GM12878 (cell line): ENCODE measurements at regions not wholly inside any gene's neighbourhood (a gene's known extent, or its start where the extent isn't known, plus 50 kb on each side); places are given as distances from the start of the nearest gene placed in this dataset.

Experiments used
- ATAC-seq: fragments of 200-7000 bp; cut with Tn5 transposase; 3 replicates; pipeline ENCODE4 v1.9.1; 2020; ENCODE audit warnings: mild to moderate bottlenecking, moderate library complexity
- BruUV-seq: library from RNA; stranded (reverse); fragments of 400-500 nt; replicated peaks from 2 replicates; lab custom pipeline; 2021; lab: Mats Ljungman, UMichigan
- CTCF ChIA-PET: fragments of 300-600 bp; sonication (Branson Sonifier 250); formaldehyde crosslinking; extraction: SDS; loops from one replicate; lab custom pipeline; 2021; ENCODE audit warnings: inconsistent platforms; lab: Yijun Ruan, JAX
- POLR2A ChIA-PET: fragments of 350-600 bp; formaldehyde crosslinking; extraction: SDS; loops from one replicate; lab custom pipeline; 2021; ENCODE audit warnings: inconsistent platforms; lab: Charles Lee
- RAD21 ChIA-PET: fragments of 300-600 bp; sonication (Branson Sonifier 250); formaldehyde crosslinking; loops from one replicate; lab custom pipeline; 2023; ENCODE audit warnings: antibody characterized with exemption; ENCODE audit not compliant: unreplicated experiment; lab: Charles Lee
- SMC1A ChIA-PET: fragments of 300-600 bp; sonication (Branson Sonifier 250); formaldehyde crosslinking; loops from one replicate; lab custom pipeline; 2023; ENCODE audit not compliant: unreplicated experiment, uncharacterized antibody; lab: Charles Lee
- DNase-seq: peaks from one replicate; pipeline ENCODE4 v3.0.0-alpha.2; 2011; ENCODE audit warnings: low read depth, low spot score
- FAIRE-seq: peaks from 3 replicates; lab custom pipeline; 2011; peaks lifted over from hg19 to GRCh38; lab: Jason Lieb, UNC
- H2AFZ ChIP-seq: 2 replicates; pipeline ENCODE4 v1.6.0; 2011; ENCODE audit warnings: low read depth, low read length, control low read depth; ENCODE audit not compliant: control insufficient read depth
- H3K27ac ChIP-seq: 2 replicates; pipeline ENCODE4 v1.5.1; 2011; ENCODE audit warnings: control low read depth; ENCODE audit not compliant: control insufficient read depth, insufficient read depth
- H3K27me3 ChIP-seq, 2 experiments: replicated peaks in 1 of 2; 2 replicates each; pipeline versions ENCODE4 v1.6.0 to v1.6.1; 2011; ENCODE audit warnings: low read length in 1 of 2; ENCODE audit not compliant: control insufficient read depth in 2 of 2, insufficient read depth in 2 of 2
- H3K36me3 ChIP-seq, 2 experiments: 2 replicates each; pipeline ENCODE4 v1.5.1; 2011; ENCODE audit warnings: low read length in 1 of 2; ENCODE audit not compliant: control insufficient read depth in 2 of 2, insufficient read depth in 2 of 2
- H3K4me1 ChIP-seq: 2 replicates; pipeline ENCODE4 v1.6.1; 2011; ENCODE audit warnings: mild to moderate bottlenecking, low read length, moderate library complexity, mixed read lengths; ENCODE audit not compliant: control insufficient read depth, insufficient read depth
- H3K4me2 ChIP-seq: 2 replicates; pipeline ENCODE4 v1.6.0; 2011; ENCODE audit warnings: control low read depth; ENCODE audit not compliant: control insufficient read depth, insufficient read depth
- H3K4me3 ChIP-seq: fragments of 200-600 bp; sonication (generic); 2 replicates; pipeline ENCODE4 v1.5.1; 2016
- H3K79me2 ChIP-seq: 2 replicates; pipeline ENCODE4 v1.6.0; 2011; ENCODE audit warnings: low read length; ENCODE audit not compliant: control insufficient read depth, insufficient read depth
- H3K9ac ChIP-seq: 2 replicates; pipeline ENCODE4 v1.8.0; 2011; ENCODE audit warnings: low read length, control low read depth, mixed read lengths; ENCODE audit not compliant: control insufficient read depth, insufficient read depth
- H3K9me3 ChIP-seq: replicated peaks from 3 replicates; pipeline ENCODE4 v1.5.1; 2011; ENCODE audit warnings: mild to moderate bottlenecking, low read length; ENCODE audit not compliant: control insufficient read depth, insufficient read depth
- H4K20me1 ChIP-seq: 2 replicates; pipeline ENCODE4 v1.6.0; 2011; ENCODE audit not compliant: control insufficient read depth, insufficient read depth
- ETV6 ChIP-seq, 2 experiments: fragments of 450-650 bp in 1 of 2; IDR thresholded peaks in 1 of 2; conservative IDR thresholded peaks in 1 of 2; 2 replicates each; pipeline ENCODE4 v1.6.1; 2014; ENCODE audit warnings: antibody characterized with exemption in 1 of 2, borderline replicate concordance in 1 of 2, low read depth in 1 of 2, mild to moderate bottlenecking in 1 of 2, moderate library complexity in 1 of 2
- HCFC1 ChIP-seq: fragments of 150-350 bp; IDR thresholded peaks from 2 replicates; pipeline ENCODE4 v1.6.1; 2014; ENCODE audit warnings: low read length
- RB1 ChIP-seq: fragments of 450-650 bp; formaldehyde crosslinking; IDR thresholded peaks from 2 replicates; pipeline ENCODE4 v1.6.1; 2017; ENCODE audit warnings: mild to moderate bottlenecking, borderline replicate concordance
- SP1 ChIP-seq: IDR thresholded peaks from one replicate; pipeline ENCODE4 v1.6.1; 2011; ENCODE audit warnings: low read depth, low read length
- SREBF2 ChIP-seq: IDR thresholded peaks from 2 replicates; pipeline ENCODE4 v1.6.1; 2012; ENCODE audit warnings: mild to moderate bottlenecking, low read length
- SRF ChIP-seq, 2 experiments: IDR thresholded peaks; 2 replicates each; pipeline ENCODE4 v1.6.1; 2011; ENCODE audit warnings: low read depth in 2 of 2, low read length in 2 of 2, mild to moderate bottlenecking in 1 of 2, moderate library complexity in 1 of 2
- SUPT20H ChIP-seq: IDR thresholded peaks from 2 replicates; pipeline ENCODE4 v1.6.1; 2011; ENCODE audit warnings: low read depth, mild to moderate bottlenecking, low read length, moderate library complexity, borderline replicate concordance; ENCODE audit not compliant: control insufficient read depth
- WGBS: methylation state at CpG from one replicate; pipeline ENCODE4 v1.1.6; 2016; ENCODE audit warnings: low lambda C conversion rate; ENCODE audit not compliant: insufficient replicate concordance, insufficient coverage; ENCODE audit errors: missing lambda C conversion rate; 5-methylcytosine and 5-hydroxymethylcytosine counted together
- in situ Hi-C: fragments of 300-500 bp; cut with MboI; formaldehyde crosslinking; loops from 9 replicates; pipeline ENCODE4 v1.14.3; 2018; ENCODE audit warnings: mixed read lengths
- intact Hi-C: fragments of 100-400 bp; cut with micrococcal nuclease; formaldehyde crosslinking; loops from one replicate; pipeline ENCODE4 v1.14.2; 2022; ENCODE audit not compliant: unreplicated experiment
- TF ChIP-seq, protein P1 (sequence below): fragments of 450-650 bp; IDR thresholded peaks from 2 replicates; pipeline ENCODE4 v1.6.1; 2017; ENCODE audit warnings: low read depth, mild to moderate bottlenecking, moderate library complexity
- TF ChIP-seq, protein P2 (sequence below): fragments of 450-650 bp; formaldehyde crosslinking; IDR thresholded peaks from 2 replicates; pipeline ENCODE4 v1.4.0; 2022; ENCODE audit warnings: mild to moderate bottlenecking, moderate library complexity
- TF ChIP-seq, protein P3 (sequence below): IDR thresholded peaks from 2 replicates; pipeline ENCODE4 v1.6.1; 2012; ENCODE audit warnings: improper control_type of control experiment, low read depth, low read length; ENCODE audit not compliant: insufficient replicate concordance

DNA sequence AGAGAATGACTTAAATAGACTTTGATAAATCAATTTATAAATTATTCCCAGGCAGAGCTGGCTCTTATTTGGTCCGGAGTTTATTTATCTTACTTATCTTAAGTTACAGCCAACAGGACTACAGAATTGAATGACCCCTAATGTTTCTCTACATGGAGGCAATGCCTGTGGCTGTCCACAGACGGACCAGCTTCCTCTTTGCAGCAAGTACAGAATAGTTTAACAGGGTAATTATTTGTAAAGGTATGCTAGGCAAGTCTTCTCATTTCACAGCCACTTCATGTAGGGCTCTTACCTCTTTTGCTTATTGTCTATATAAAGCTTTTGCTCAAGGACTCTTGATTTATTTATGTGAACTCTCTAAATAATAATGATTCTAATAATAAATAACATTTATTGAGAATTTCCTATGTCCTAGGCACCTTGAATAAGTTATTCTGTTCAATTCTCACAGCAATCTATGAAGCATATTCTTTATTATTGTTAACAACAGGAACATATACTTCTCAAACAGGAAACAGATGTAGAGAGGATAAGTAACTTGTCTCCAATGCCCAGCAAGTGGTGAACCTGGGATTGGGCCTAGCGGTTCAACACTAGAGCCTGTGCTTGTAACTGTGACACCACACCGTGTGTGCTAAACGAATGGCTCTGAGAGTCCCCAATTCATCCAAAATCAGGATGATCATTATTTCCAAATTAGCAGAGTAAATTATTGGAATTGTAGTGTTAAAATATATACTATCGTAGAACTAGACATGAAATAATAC, 58.8 kb upstream of the NXPH2 start (continued):
- TF ChIP-seq, protein P1, sequence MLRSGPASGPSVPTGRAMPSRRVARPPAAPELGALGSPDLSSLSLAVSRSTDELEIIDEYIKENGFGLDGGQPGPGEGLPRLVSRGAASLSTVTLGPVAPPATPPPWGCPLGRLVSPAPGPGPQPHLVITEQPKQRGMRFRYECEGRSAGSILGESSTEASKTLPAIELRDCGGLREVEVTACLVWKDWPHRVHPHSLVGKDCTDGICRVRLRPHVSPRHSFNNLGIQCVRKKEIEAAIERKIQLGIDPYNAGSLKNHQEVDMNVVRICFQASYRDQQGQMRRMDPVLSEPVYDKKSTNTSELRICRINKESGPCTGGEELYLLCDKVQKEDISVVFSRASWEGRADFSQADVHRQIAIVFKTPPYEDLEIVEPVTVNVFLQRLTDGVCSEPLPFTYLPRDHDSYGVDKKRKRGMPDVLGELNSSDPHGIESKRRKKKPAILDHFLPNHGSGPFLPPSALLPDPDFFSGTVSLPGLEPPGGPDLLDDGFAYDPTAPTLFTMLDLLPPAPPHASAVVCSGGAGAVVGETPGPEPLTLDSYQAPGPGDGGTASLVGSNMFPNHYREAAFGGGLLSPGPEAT, result no peak
- TF ChIP-seq, all 136 proteins: peak for 0

GRCh38 chr2:138831691-138832090, 51.5 kb upstream of the NXPH2 start:
- no peak overlapping the region for H3K4me3 ChIP-seq
- 59% methylated on average over 1 of the region's 1 CpG for WGBS
- no peak overlapping the region for H3K27ac ChIP-seq
- FAIRE-seq, result no peak
- ChIA-PET RAD21 (no interaction called here), POLR2A (no interaction called here), SMC1A (interaction anchor here (1.1 kb wide), 1 partner anchor 355 kb away, joined by 3 read pairs; no protein-coding TSS in a partner anchor), CTCF (interaction anchor here (1.8 kb wide), 1 partner anchor 17 kb away, joined by 5 read pairs; no protein-coding TSS in a partner anchor)
- no peaks in the 10 kb centered on the region for H3K27me3 ChIP-seq
- no peaks in the 10 kb centered on the region for H3K79me2 ChIP-seq
- in situ Hi-C loops (no loop called here), intact Hi-C loops (no loop called here)
- TF ChIP-seq RB1, result no peak
- no peak for TF ChIP-seq SP1
- TF ChIP-seq, protein P2, sequence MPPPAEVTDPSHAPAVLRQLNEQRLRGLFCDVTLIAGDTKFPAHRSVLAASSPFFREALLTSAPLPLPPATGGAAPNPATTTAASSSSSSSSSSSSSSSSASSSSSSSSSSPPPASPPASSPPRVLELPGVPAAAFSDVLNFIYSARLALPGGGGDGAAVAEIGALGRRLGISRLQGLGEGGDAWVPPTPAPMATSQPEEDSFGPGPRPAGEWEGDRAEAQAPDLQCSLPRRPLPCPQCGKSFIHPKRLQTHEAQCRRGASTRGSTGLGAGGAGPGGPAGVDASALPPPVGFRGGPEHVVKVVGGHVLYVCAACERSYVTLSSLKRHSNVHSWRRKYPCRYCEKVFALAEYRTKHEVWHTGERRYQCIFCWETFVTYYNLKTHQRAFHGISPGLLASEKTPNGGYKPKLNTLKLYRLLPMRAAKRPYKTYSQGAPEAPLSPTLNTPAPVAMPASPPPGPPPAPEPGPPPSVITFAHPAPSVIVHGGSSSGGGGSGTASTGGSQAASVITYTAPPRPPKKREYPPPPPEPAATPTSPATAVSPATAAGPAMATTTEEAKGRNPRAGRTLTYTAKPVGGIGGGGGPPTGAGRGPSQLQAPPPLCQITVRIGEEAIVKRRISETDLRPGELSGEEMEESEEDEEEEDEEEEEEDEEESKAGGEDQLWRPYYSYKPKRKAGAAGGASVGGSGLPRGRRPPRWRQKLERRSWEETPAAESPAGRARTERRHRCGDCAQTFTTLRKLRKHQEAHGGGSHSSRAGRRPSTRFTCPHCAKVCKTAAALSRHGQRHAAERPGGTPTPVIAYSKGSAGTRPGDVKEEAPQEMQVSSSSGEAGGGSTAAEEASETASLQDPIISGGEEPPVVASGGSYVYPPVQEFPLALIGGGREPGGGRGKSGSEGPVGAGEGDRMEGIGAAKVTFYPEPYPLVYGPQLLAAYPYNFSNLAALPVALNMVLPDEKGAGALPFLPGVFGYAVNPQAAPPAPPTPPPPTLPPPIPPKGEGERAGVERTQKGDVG, result no peak
- TF ChIP-seq, protein P3, sequence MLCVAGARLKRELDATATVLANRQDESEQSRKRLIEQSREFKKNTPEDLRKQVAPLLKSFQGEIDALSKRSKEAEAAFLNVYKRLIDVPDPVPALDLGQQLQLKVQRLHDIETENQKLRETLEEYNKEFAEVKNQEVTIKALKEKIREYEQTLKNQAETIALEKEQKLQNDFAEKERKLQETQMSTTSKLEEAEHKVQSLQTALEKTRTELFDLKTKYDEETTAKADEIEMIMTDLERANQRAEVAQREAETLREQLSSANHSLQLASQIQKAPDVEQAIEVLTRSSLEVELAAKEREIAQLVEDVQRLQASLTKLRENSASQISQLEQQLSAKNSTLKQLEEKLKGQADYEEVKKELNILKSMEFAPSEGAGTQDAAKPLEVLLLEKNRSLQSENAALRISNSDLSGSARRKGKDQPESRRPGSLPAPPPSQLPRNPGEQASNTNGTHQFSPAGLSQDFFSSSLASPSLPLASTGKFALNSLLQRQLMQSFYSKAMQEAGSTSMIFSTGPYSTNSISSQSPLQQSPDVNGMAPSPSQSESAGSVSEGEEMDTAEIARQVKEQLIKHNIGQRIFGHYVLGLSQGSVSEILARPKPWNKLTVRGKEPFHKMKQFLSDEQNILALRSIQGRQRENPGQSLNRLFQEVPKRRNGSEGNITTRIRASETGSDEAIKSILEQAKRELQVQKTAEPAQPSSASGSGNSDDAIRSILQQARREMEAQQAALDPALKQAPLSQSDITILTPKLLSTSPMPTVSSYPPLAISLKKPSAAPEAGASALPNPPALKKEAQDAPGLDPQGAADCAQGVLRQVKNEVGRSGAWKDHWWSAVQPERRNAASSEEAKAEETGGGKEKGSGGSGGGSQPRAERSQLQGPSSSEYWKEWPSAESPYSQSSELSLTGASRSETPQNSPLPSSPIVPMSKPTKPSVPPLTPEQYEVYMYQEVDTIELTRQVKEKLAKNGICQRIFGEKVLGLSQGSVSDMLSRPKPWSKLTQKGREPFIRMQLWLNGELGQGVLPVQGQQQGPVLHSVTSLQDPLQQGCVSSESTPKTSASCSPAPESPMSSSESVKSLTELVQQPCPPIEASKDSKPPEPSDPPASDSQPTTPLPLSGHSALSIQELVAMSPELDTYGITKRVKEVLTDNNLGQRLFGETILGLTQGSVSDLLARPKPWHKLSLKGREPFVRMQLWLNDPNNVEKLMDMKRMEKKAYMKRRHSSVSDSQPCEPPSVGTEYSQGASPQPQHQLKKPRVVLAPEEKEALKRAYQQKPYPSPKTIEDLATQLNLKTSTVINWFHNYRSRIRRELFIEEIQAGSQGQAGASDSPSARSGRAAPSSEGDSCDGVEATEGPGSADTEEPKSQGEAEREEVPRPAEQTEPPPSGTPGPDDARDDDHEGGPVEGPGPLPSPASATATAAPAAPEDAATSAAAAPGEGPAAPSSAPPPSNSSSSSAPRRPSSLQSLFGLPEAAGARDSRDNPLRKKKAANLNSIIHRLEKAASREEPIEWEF, result no peak
- TF ChIP-seq HCFC1, result no peak
- TF ChIP-seq SRF (IDR thresholded peaks at IDR 0.05; ENCODE audit: low read depth in 2 of 2, low read length in 2 of 2), result no peak
- no peak for TF ChIP-seq SREBF2
- no peak for TF ChIP-seq SUPT20H
- TF ChIP-seq ETV6 (conservative IDR thresholded peaks at IDR 0.05 in 1 of 2, IDR thresholded peaks at IDR 0.05 in 1 of 2; ENCODE audit: borderline replicate concordance in 1 of 2, low read depth in 1 of 2), result no peak
- ATAC-seq, result no peak
- no peaks in the 10 kb centered on the region for H4K20me1 ChIP-seq
- no peaks in the 10 kb centered on the region for H3K9me3 ChIP-seq
- no peaks in the 10 kb centered on the region for H3K4me1 ChIP-seq
- H3K36me3 ChIP-seq, result no peaks in the 10 kb centered on the region
- H2AFZ ChIP-seq, result no peak overlapping the region
- H3K9ac ChIP-seq, result no peak overlapping the region
- no peak for DNase-seq
- BruUV-seq, result no TSS peak
- no peak overlapping the region for H3K4me2 ChIP-seq
